Left lung (tissue), 4 donors: ENCODE measurements at regions not wholly inside any gene's neighbourhood (a gene's known extent, or its start where the extent isn't known, plus 50 kb on each side); places are given as distances from the start of the nearest gene placed in this dataset.
A peak's percentile ranks its signal among the peaks of the same experiment; 100 is the strongest.

Source experiments
- ATAC-seq: fragments of 200-7000 bp; cut with Tn5 transposase; one replicate; pipeline ENCODE4 v1.9.1; 2020; ENCODE audit warnings: moderate library complexity
- DNase-seq, 4 donors: peaks; one replicate each; pipeline ENCODE4 v3.0.0-alpha.2; 2013 to 2020
- H3K27ac ChIP-seq, 2 donors: fragments of 200-600 bp; sonication (generic) in 1 of 2; one replicate each; pipeline versions ENCODE4 v1.5.0 to v1.8.0; 2020 to 2021
- H3K27me3 ChIP-seq, 2 donors: fragments of 200-600 bp; sonication (generic) in 1 of 2; one replicate each; pipeline versions ENCODE4 v1.5.0 to v1.8.0; 2020 to 2021
- H3K36me3 ChIP-seq, 2 donors: fragments of 200-600 bp; sonication (generic) in 1 of 2; one replicate each; pipeline versions ENCODE4 v1.5.0 to v1.8.0; 2020 to 2021
- H3K4me1 ChIP-seq, 2 donors: fragments of 200-600 bp; one replicate each; pipeline ENCODE4 v1.8.0; 2021
- H3K4me3 ChIP-seq, 2 donors: fragments of 200-600 bp; sonication (generic) in 1 of 2; one replicate each; pipeline versions ENCODE4 v1.5.0 to v1.8.0; 2020 to 2021; ENCODE audit warnings: mild to moderate bottlenecking in 1 of 2
- H3K9me3 ChIP-seq, 2 donors: fragments of 200-600 bp; sonication (generic) in 1 of 2; one replicate each; pipeline versions ENCODE4 v1.5.0 to v1.8.0; 2020 to 2021
- CTCF ChIP-seq, 2 donors: fragments of 200-600 bp; sonication (generic) in 1 of 2; IDR thresholded peaks; one replicate each; pipeline versions ENCODE4 v1.5.0 to v1.8.0; 2021; ENCODE audit warnings: antibody characterized with exemption in 2 of 2
- intact Hi-C, 2 donors: fragments of 100-400 bp; cut with DNase I; formaldehyde crosslinking; loops; one replicate each; pipeline versions ENCODE4 v1.11.2 to v1.14.2; 2022
- donor health status: DM: no; HTN: yes; CAD: no.
- donor health status: DM: no; HTN: no; CAD: no.

- Histone ChIP-seq H3K36me3 (no peaks in the 10 kb centered on the region), H3K4me1 (no peaks in the 10 kb centered on the region), H3K9me3 (no peaks in the 10 kb centered on the region), H3K4me3 (no peak overlapping the region), H3K27me3 (peaks cover 2 to 87% of the 10 kb centered on the region in 2 donors), H3K27ac (no peak overlapping the region)
- TF ChIP-seq CTCF (IDR thresholded peaks at IDR 0.05), result peak; percentile 64 to 66
- intact Hi-C loops, result no loop called here
- ATAC-seq, result peak; percentile 94
- peak in 1 of 4 donors; percentile 64 for DNase-seq
Measured at GRCh38 chr13:25037057-25037813, 58.7 kb upstream of the PABPC3 start.

GRCh38 chr13:25042151-25042865 is 53.6 kb upstream of the PABPC3 start:
- peaks cover 23 to 90% of the 10 kb centered on the region in 2 donors for H3K27me3 ChIP-seq

GRCh38 chr13:25044071-25044470 is 51.9 kb upstream of the PABPC3 start:
- intact Hi-C loops, result no loop called here
- DNase-seq, result no peak
- peaks cover 34 to 91% of the 10 kb centered on the region in 2 donors for H3K27me3 ChIP-seq
- no peak for ATAC-seq
- H3K9me3 ChIP-seq, result no peaks in the 10 kb centered on the region
- H3K36me3 ChIP-seq, result no peaks in the 10 kb centered on the region
- no peak overlapping the region for H3K4me3 ChIP-seq
- H3K27ac ChIP-seq, result no peak overlapping the region
- TF ChIP-seq CTCF (IDR thresholded peaks at IDR 0.05), result no peak
- H3K4me1 ChIP-seq, result peaks cover 0 to 7% of the 10 kb centered on the region in 2 donors

More at GRCh38 chr13:25042151-25042865, 53.6 kb upstream of the PABPC3 start:
- no peak for TF ChIP-seq CTCF (IDR thresholded peaks at IDR 0.05)
- H3K4me1 ChIP-seq, result peaks cover 0 to 7% of the 10 kb centered on the region in 2 donors
- H3K9me3 ChIP-seq, result no peaks in the 10 kb centered on the region
- H3K27ac ChIP-seq, result no peak overlapping the region
- ATAC-seq, result no peak
- intact Hi-C loops, result no loop called here
- DNase-seq, result no peak
- no peak overlapping the region for H3K4me3 ChIP-seq
- H3K36me3 ChIP-seq, result no peaks in the 10 kb centered on the region
